MM.1S (cell line): ENCODE measurements at regions not wholly inside any gene's neighbourhood (a gene's known extent, or its start where the extent isn't known, plus 50 kb on each side); places are given as distances from the start of the nearest gene placed in this dataset.

Source experiments
- EZH2phosphoT487 ChIP-seq: fragments of 300-600 bp; sonication (generic); IDR thresholded peaks from 2 replicates; pipeline ENCODE4 v1.6.1; 2018; ENCODE audit warnings: antibody characterized with exemption, low read length
- TF ChIP-seq, protein P1 (sequence below): fragments of 300-600 bp; sonication (generic); IDR thresholded peaks from 2 replicates; pipeline ENCODE4 v1.5.1; 2016; ENCODE audit warnings: antibody characterized with exemption, low read length, mixed read lengths

DNA sequence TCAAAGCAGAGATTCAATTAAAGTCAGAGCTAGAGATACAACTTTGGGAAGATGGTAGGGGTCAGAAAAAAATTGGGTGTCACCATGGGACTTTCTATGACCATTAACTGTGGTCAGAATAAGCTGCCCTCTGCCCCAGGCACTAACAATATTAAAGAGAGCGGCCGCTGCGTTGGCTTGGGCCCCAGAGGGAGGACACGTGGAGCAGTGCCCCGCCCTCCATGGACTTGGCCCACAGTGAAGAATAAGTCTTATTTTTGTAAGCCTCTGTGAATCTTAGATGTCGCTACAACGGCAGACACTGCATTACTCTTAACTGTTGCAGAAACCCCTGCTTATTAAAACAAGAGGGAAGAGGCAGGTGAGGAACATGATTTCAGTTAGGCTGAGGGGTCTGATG is 172.7 kb downstream of the UQCRFS1 start:
- TF ChIP-seq EZH2phosphoT487 = no peak
- TF ChIP-seq, protein P1, sequence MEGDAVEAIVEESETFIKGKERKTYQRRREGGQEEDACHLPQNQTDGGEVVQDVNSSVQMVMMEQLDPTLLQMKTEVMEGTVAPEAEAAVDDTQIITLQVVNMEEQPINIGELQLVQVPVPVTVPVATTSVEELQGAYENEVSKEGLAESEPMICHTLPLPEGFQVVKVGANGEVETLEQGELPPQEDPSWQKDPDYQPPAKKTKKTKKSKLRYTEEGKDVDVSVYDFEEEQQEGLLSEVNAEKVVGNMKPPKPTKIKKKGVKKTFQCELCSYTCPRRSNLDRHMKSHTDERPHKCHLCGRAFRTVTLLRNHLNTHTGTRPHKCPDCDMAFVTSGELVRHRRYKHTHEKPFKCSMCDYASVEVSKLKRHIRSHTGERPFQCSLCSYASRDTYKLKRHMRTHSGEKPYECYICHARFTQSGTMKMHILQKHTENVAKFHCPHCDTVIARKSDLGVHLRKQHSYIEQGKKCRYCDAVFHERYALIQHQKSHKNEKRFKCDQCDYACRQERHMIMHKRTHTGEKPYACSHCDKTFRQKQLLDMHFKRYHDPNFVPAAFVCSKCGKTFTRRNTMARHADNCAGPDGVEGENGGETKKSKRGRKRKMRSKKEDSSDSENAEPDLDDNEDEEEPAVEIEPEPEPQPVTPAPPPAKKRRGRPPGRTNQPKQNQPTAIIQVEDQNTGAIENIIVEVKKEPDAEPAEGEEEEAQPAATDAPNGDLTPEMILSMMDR = no peak
